Esophagus muscularis mucosa (tissue), 4 donors: ENCODE measurements at regions not wholly inside any gene's neighbourhood (a gene's known extent, or its start where the extent isn't known, plus 50 kb on each side); places are given as distances from the start of the nearest gene placed in this dataset.

Experiments used
- DNase-seq: peaks from one replicate; pipeline ENCODE4 v3.0.0-alpha.2; 2017; ENCODE audit errors: extremely low spot score
- H3K27ac ChIP-seq, 4 donors: fragments of 200-600 bp; sonication (generic); replicated peaks in 1 of 4; 1 replicate in 3 of 4; 2 replicates in 1 of 4; pipeline ENCODE4 v1.5.1; 2016 to 2019; ENCODE audit warnings: mild to moderate bottlenecking in 1 of 4
- H3K27me3 ChIP-seq, 4 donors: fragments of 200-600 bp; sonication (generic); one replicate each; pipeline versions ENCODE4 v1.5.1 to v1.6.0; 2016 to 2019
- H3K36me3 ChIP-seq, 4 donors: fragments of 200-600 bp; sonication (generic); one replicate each; pipeline ENCODE4 v1.5.1; 2016 to 2019
- H3K4me1 ChIP-seq, 4 donors: fragments of 200-600 bp; sonication (generic); one replicate each; pipeline ENCODE4 v1.5.1; 2016 to 2019
- H3K4me3 ChIP-seq, 4 donors: fragments of 200-600 bp; sonication (generic); 1 replicate in 2 of 4; 2 replicates in 2 of 4; pipeline ENCODE4 v1.5.1; 2016 to 2019; ENCODE audit warnings: mild to moderate bottlenecking in 4 of 4, moderate library complexity in 1 of 4
- H3K9me3 ChIP-seq, 4 donors: fragments of 200-600 bp; sonication (generic); 1 replicate in 3 of 4; 2 replicates in 1 of 4; pipeline ENCODE4 v1.5.1; 2016 to 2019
- EP300 ChIP-seq: sonication (generic); formaldehyde crosslinking; IDR thresholded peaks from one replicate; pipeline ENCODE4 v1.6.1; 2017; ENCODE audit warnings: antibody characterized with exemption
- POLR2A ChIP-seq: fragments of 450-650 bp; IDR thresholded peaks from one replicate; pipeline ENCODE4 v1.6.1; 2017; ENCODE audit warnings: antibody characterized with exemption, moderate library complexity, mild to moderate bottlenecking, low read depth
- POLR2AphosphoS5 ChIP-seq, 2 donors: sonication (generic); formaldehyde crosslinking; IDR thresholded peaks; one replicate each; pipeline ENCODE4 v1.6.1; 2017; ENCODE audit warnings: antibody characterized with exemption in 2 of 2
- WGBS: methylation state at CpG from one replicate; pipeline ENCODE4 v1.1.5; 2018; 5-methylcytosine and 5-hydroxymethylcytosine counted together
- intact Hi-C: fragments of 100-400 bp; cut with DNase I; formaldehyde crosslinking; loops from one replicate; pipeline ENCODE4 v1.15.1; 2023
- TF ChIP-seq, protein P1 (sequence below), 3 experiments: fragments of 200-600 bp in 2 of 3; fragments of 450-650 bp in 1 of 3; sonication (generic) in 2 of 3; IDR thresholded peaks; one replicate each; pipeline ENCODE4 v1.5.1; 2017 to 2019; ENCODE audit warnings: antibody characterized with exemption in 3 of 3, mild to moderate bottlenecking in 2 of 3, moderate library complexity in 1 of 3

DNA sequence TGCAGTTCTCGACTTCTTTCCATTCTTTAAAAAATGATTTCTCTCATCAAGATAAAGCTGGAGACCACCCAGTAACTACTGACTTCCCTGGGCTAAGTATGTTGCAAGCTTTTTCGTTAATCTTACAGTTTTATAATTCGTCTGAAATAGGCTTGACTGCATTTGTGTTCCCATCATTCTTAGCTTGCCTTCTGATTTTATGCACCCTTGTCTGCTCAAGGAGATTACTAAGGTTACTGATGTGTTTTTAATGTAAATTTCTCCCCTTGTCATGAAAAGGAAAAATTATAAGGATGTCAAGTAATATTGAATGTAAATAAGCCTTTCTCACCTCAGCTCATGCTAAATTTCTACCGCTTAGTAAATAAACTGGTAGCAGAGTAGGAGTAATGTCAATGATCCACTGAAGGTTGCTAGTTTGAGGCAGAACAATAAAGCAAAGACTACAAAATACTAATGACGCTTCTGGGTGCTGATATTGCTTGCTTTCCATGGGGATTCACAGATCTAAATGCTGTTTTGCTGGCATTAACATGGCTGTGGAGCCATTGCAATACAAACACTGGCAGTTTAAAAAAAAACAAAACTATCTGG, 91.9 kb upstream of the CDH20 start:
- Histone ChIP-seq H3K36me3 (no peaks in the 10 kb centered on the region), H3K4me1 (no peaks in the 10 kb centered on the region), H3K27me3 (no peaks in the 10 kb centered on the region), H3K27ac (no peak overlapping the region), H3K9me3 (no peaks in the 10 kb centered on the region), H3K4me3 (no peak overlapping the region)
- intact Hi-C loops, result no loop called here
- DNase-seq, result no peak
- no peak for TF ChIP-seq EP300
- TF ChIP-seq POLR2AphosphoS5 (IDR thresholded peaks at IDR 0.05), result no peak
- no peak for TF ChIP-seq POLR2A
- TF ChIP-seq, protein P1, sequence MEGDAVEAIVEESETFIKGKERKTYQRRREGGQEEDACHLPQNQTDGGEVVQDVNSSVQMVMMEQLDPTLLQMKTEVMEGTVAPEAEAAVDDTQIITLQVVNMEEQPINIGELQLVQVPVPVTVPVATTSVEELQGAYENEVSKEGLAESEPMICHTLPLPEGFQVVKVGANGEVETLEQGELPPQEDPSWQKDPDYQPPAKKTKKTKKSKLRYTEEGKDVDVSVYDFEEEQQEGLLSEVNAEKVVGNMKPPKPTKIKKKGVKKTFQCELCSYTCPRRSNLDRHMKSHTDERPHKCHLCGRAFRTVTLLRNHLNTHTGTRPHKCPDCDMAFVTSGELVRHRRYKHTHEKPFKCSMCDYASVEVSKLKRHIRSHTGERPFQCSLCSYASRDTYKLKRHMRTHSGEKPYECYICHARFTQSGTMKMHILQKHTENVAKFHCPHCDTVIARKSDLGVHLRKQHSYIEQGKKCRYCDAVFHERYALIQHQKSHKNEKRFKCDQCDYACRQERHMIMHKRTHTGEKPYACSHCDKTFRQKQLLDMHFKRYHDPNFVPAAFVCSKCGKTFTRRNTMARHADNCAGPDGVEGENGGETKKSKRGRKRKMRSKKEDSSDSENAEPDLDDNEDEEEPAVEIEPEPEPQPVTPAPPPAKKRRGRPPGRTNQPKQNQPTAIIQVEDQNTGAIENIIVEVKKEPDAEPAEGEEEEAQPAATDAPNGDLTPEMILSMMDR (IDR thresholded peaks at IDR 0.05), result no peak
- WGBS, result 75% methylated on average over 5 of the region's 5 CpGs

DNA sequence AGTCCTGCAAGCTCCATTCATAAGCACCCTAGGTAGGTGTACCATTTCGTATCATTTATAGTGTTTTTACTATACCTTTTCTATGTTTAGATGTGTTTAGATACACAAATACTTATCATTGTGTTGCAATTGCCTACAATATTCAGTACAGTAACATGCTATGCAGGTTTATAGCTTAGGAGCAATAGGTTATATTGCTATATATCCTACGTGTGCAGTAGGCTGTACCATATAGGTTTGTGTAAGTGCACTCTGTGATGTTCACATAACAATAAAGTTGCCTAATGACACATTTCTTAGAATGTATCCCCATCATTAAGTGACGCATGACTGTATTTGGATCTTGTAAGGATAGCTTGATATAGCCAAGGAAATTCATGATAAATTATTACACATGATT, 88.6 kb upstream of the CDH20 start:
- 89% methylated on average over 3 of the region's 3 CpGs for WGBS
- intact Hi-C loops, result no loop called here

DNA sequence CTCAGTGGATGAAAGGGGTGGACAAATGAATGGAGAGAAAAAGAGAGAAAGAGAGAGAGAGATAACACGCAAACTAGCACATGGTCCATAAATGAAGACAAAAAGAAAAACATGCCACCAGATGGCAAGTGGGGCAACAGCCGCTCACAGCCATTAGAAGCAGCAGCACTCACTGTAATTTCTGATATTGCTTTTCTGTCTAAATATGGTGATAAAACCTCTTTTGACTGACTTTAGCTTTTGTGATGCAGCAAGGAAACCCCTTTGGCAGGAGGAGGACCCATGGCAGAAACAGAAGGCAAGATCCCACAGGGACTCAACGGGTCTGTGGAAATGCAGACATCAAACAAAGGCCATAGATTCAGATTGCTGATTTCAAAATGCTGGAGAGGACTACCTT, 88.0 kb upstream of the CDH20 start:
- 93% methylated on average over 3 of the region's 3 CpGs for WGBS
- H3K36me3 ChIP-seq, result no peaks in the 10 kb centered on the region
- TF ChIP-seq POLR2A (no peak), EP300 (no peak), POLR2AphosphoS5 (IDR thresholded peaks at IDR 0.05) (no peak)
- TF ChIP-seq, protein P1 (IDR thresholded peaks at IDR 0.05), result no peak
- H3K9me3 ChIP-seq, result no peaks in the 10 kb centered on the region
- intact Hi-C loops, result no loop called here
- no peak overlapping the region for H3K27ac ChIP-seq
- H3K27me3 ChIP-seq, result no peaks in the 10 kb centered on the region
- no peaks in the 10 kb centered on the region for H3K4me1 ChIP-seq
- DNase-seq, result no peak
- no peak overlapping the region for H3K4me3 ChIP-seq

More for the DNA sequence above, 88.6 kb upstream of the CDH20 start:
- no peak for DNase-seq
- TF ChIP-seq POLR2AphosphoS5 (IDR thresholded peaks at IDR 0.05), result no peak
- TF ChIP-seq POLR2A, result no peak
- TF ChIP-seq EP300, result no peak
- TF ChIP-seq, protein P1 (IDR thresholded peaks at IDR 0.05), result no peak
- Histone ChIP-seq H3K27me3 (no peaks in the 10 kb centered on the region), H3K27ac (no peak overlapping the region), H3K4me1 (no peaks in the 10 kb centered on the region), H3K36me3 (no peaks in the 10 kb centered on the region), H3K4me3 (no peak overlapping the region), H3K9me3 (no peaks in the 10 kb centered on the region)

DNA sequence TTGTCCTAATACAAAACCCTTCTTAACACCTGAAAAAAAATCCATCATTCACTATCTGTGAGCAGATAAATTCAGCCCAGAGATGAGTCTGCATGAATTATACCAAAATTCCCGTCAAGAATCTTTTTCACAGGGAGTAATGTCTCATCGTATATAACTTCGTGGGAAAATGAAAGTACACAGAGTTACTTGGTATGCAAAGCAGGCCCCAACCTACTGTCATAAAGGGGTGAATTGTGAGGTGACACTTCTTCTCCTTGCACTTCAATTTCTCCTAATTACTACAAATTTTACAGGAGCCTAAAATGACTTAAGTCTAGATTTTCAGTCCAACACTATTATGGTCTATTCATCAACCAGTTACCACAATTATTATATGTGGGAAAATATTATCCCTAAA, 84.6 kb upstream of the CDH20 start:
- Histone ChIP-seq H3K36me3 (no peaks in the 10 kb centered on the region), H3K9me3 (no peaks in the 10 kb centered on the region), H3K27me3 (no peaks in the 10 kb centered on the region), H3K27ac (no peak overlapping the region), H3K4me3 (no peak overlapping the region), H3K4me1 (no peaks in the 10 kb centered on the region)
- DNase-seq, result no peak
- intact Hi-C loops, result no loop called here
- WGBS, result 62% methylated on average over 3 of the region's 3 CpGs
- TF ChIP-seq POLR2A, result no peak
- TF ChIP-seq, protein P1 (IDR thresholded peaks at IDR 0.05), result no peak
- no peak for TF ChIP-seq POLR2AphosphoS5 (IDR thresholded peaks at IDR 0.05)
- no peak for TF ChIP-seq EP300

DNA sequence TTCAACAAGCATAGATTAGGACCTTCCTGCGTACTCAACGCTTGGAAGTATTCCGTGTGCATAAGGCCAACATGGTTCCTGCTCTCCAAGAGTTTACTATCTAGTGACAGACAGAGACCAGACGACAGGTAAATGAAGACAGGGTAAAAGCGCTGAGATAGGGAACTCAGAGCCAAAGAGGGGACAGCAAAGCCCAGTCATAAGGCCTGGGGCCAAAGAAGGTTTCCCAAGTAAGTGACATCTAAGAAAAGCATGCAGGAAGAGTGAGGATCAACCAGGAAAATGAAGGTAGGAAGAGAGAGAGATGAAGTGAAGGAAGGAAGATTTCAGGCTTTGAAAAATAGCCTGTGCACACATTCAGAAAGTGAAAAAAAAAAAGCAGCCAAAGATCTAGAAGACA, 76.9 kb upstream of the CDH20 start:
- 92% methylated on average over 5 of the region's 5 CpGs for WGBS
- Histone ChIP-seq H3K4me3 (no peak overlapping the region), H3K27me3 (no peaks in the 10 kb centered on the region), H3K36me3 (no peaks in the 10 kb centered on the region), H3K9me3 (no peaks in the 10 kb centered on the region), H3K4me1 (no peaks in the 10 kb centered on the region), H3K27ac (no peak overlapping the region)
- DNase-seq, result no peak
- no peak for TF ChIP-seq EP300
- TF ChIP-seq, protein P1 (IDR thresholded peaks at IDR 0.05), result no peak
- TF ChIP-seq POLR2AphosphoS5 (IDR thresholded peaks at IDR 0.05), result no peak
- no peak for TF ChIP-seq POLR2A
- intact Hi-C loops, result no loop called here
